ENCODE measurements at regions not wholly inside any gene's neighbourhood (a gene's known extent, or its start where the extent isn't known, plus 50 kb on each side); places are given as distances from the start of the nearest gene placed in this dataset.

DNA sequence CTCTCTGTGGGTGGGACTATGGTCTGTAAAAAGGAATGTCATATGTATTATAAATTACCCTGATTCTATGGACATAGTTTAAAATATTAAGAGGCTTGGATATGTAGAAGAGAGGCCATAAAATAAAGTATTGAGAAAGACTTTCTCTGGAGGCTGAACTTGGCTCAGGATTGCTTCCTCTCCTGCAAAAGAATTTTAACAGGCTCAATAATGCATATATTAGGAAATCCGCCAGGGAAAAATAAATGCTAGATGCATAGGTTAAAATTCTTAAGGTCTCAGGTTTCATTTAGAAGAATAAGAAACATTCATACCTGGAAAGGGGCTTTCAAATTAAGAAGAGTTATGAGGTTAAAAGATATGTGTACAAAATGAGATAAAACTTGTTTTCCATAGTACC, 424.3 kb downstream of the ARAP2 start:
- Histone ChIP-seq H3K9me3 (no peaks in the 10 kb centered on the region), H3K4me3 (no peak overlapping the region), H3K4me1 (no peaks in the 10 kb centered on the region), H3K27me3 (no peaks in the 10 kb centered on the region), H3K36me3 (no peaks in the 10 kb centered on the region), H3K27ac (no peak overlapping the region)
- 36% methylated on average over 1 of the region's 1 CpG for WGBS (ENCODE audit: insufficient coverage, low coverage, low lambda C conversion rate, missing lambda C conversion rate)
- ATAC-seq (no peak), DNase-seq (no peak)
- TF ChIP-seq POLR2A (IDR thresholded peaks at IDR 0.05) = no peak
- TF ChIP-seq, protein P1, sequence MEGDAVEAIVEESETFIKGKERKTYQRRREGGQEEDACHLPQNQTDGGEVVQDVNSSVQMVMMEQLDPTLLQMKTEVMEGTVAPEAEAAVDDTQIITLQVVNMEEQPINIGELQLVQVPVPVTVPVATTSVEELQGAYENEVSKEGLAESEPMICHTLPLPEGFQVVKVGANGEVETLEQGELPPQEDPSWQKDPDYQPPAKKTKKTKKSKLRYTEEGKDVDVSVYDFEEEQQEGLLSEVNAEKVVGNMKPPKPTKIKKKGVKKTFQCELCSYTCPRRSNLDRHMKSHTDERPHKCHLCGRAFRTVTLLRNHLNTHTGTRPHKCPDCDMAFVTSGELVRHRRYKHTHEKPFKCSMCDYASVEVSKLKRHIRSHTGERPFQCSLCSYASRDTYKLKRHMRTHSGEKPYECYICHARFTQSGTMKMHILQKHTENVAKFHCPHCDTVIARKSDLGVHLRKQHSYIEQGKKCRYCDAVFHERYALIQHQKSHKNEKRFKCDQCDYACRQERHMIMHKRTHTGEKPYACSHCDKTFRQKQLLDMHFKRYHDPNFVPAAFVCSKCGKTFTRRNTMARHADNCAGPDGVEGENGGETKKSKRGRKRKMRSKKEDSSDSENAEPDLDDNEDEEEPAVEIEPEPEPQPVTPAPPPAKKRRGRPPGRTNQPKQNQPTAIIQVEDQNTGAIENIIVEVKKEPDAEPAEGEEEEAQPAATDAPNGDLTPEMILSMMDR (IDR thresholded peaks at IDR 0.05) = no peak
- intact Hi-C loops (cut with DNase I) = no loop called here

DNA sequence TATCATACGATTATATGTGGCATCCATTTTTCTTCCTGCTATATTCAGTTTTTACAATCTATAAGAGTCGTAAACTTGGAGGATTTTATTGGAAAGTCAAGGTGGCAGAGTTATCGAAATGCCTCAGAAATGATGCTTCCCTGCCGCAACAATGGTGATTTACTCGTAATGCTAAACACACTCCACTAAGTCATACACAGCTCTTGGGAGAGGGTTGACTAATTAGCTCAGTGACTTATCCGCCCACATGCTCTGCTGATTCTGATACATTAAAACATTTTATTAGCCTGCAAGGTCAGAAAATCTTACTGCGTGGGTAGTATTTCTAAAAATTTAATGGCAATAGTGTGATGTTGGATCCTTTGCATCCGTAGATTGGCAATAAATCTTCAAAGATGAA, 420.1 kb downstream of the ARAP2 start:
- no peaks in the 10 kb centered on the region for H3K36me3 ChIP-seq
- WGBS (ENCODE audit: insufficient coverage, low coverage, low lambda C conversion rate, missing lambda C conversion rate) = 64% methylated on average over 8 of the region's 8 CpGs
- no peak overlapping the region for H3K4me3 ChIP-seq
- ATAC-seq (no peak), DNase-seq (no peak)
- no peaks in the 10 kb centered on the region for H3K4me1 ChIP-seq
- H3K27ac ChIP-seq = no peak overlapping the region
- TF ChIP-seq, protein P1 (IDR thresholded peaks at IDR 0.05) = no peak
- no peak for TF ChIP-seq POLR2A (IDR thresholded peaks at IDR 0.05)
- no peaks in the 10 kb centered on the region for H3K9me3 ChIP-seq
- no peaks in the 10 kb centered on the region for H3K27me3 ChIP-seq
- intact Hi-C loops (cut with DNase I) = no loop called here

DNA sequence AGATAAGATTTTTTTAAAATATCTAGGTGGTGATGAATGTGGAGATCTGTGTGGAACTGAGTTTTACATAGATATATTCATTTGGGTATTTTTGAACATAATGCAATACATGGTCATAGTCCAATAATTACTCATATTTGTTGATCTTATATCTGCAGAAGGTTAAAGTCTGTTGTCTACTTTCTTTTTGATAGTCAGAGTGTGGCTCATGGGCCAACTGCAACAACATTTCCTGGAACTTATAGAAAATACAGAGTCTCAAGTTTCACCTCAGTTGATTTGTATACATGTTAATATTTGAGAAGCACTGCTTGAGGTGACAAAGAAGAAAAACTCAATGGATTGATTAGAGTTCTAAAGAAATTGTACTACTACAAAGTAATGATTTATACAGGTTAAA, 408.4 kb downstream of the ARAP2 start:
- ATAC-seq (no peak), DNase-seq (no peak)
- no peak for TF ChIP-seq POLR2A (IDR thresholded peaks at IDR 0.05)
- TF ChIP-seq, protein P1 (IDR thresholded peaks at IDR 0.05) = no peak
- no peak overlapping the region for H3K27ac ChIP-seq
- no peaks in the 10 kb centered on the region for H3K4me1 ChIP-seq
- no peaks in the 10 kb centered on the region for H3K9me3 ChIP-seq
- H3K27me3 ChIP-seq = no peaks in the 10 kb centered on the region
- H3K4me3 ChIP-seq = no peak overlapping the region
- no peaks in the 10 kb centered on the region for H3K36me3 ChIP-seq
- intact Hi-C loops (cut with DNase I) = no loop called here

DNA sequence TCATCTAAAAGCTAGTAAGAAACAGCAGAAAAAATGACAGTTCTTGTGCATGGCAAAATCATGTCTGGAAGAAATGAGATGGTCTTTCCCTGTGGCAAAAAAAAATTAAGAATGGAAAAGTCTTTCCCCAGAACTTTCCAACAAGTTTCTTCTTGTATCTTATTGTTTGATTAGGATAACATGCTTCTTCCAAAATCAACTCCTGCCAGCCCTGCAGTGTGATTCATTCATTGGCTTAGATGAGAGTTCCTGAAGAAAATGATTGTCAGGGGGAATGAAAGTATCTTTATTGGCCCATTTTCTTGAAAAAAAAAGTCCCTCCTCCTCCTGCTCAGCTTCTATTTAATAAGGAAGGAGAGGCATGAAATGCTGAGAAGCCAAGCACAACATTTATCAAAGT, 407.7 kb downstream of the ARAP2 start:
- intact Hi-C loops (cut with DNase I) = no loop called here
- Histone ChIP-seq H3K27ac (no peak overlapping the region), H3K4me3 (no peak overlapping the region), H3K27me3 (no peaks in the 10 kb centered on the region), H3K36me3 (no peaks in the 10 kb centered on the region), H3K9me3 (no peaks in the 10 kb centered on the region), H3K4me1 (no peaks in the 10 kb centered on the region)
- DNase-seq (no peak), ATAC-seq (no peak)
- TF ChIP-seq POLR2A (IDR thresholded peaks at IDR 0.05) = no peak
- TF ChIP-seq, protein P1 (IDR thresholded peaks at IDR 0.05) = no peak

DNA sequence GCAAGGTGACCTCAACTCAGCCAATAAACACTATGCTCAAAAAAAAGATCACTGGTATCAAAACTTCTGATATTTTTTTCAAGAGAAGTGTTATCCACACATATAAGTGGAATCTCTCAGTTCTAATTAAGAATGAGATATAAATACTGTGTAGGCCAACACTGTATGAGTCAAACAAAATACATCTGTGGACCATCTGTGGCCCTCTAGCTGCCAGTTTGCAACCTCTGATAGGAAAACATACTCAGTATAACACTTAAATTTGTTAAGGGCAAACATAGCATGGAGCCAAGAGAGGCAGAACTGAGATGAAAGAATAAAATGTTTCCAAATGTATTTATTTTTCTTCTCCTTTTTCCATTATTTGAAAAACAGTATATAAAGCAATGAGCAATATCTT, 377.3 kb downstream of the ARAP2 start:
- Histone ChIP-seq H3K9me3 (no peaks in the 10 kb centered on the region), H3K4me3 (no peak overlapping the region), H3K36me3 (no peaks in the 10 kb centered on the region), H3K4me1 (no peaks in the 10 kb centered on the region), H3K27ac (no peak overlapping the region), H3K27me3 (no peaks in the 10 kb centered on the region)
- intact Hi-C loops (cut with DNase I) = no loop called here
- ATAC-seq = no peak
- DNase-seq = no peak
- no peak for TF ChIP-seq POLR2A (IDR thresholded peaks at IDR 0.05)
- TF ChIP-seq, protein P1 (IDR thresholded peaks at IDR 0.05) = no peak

All from right lobe of liver (tissue), 6 donors.